ENCODE measurements at regions not wholly inside any gene's neighbourhood (a gene's known extent, or its start where the extent isn't known, plus 50 kb on each side); places are given as distances from the start of the nearest gene placed in this dataset.

DNA sequence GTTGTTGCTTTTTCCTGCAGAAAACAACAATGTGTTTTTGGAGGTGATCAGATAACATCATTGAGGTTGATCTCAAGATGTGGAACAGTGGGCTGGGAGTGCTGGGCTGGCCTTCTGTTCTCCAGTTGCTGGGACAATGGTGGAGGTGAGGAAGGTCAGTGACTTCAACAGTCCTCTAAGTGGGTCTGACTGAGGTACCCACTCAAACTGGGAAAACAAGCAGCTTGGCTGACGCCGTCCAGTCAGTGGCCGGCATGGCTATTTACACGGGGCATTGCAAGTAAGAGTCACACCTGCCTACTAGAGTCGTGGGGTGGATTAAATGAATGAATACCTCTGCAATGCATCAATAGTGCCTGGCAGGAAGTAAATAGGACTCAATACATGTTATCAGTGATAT, 386.7 kb upstream of the ZFHX3 start:
- Histone ChIP-seq H3K9ac (ENCODE audit: low read depth in 1 of 2, low read length in 2 of 2) (no peak overlapping the region), H3K27ac (ENCODE audit: low read depth in 2 of 2, low read length in 2 of 2) (no peak overlapping the region), H3K27me3 (ENCODE audit: control insufficient read depth in 2 of 2, insufficient read depth in 2 of 2, low read length in 2 of 2) (no peaks in the 10 kb centered on the region), H3K4me3 (ENCODE audit: low read length in 2 of 2) (no peak overlapping the region), H3K4me1 (ENCODE audit: control insufficient read depth in 2 of 2, insufficient read depth in 2 of 2, low read length in 2 of 2) (no peaks in the 10 kb centered on the region), H3K9me3 (ENCODE audit: control insufficient read depth in 2 of 2, low read length in 2 of 2) (no peaks in the 10 kb centered on the region), H3K36me3 (ENCODE audit: control insufficient read depth in 2 of 2, insufficient read depth in 2 of 2, low read length in 2 of 2) (no peaks in the 10 kb centered on the region)

DNA sequence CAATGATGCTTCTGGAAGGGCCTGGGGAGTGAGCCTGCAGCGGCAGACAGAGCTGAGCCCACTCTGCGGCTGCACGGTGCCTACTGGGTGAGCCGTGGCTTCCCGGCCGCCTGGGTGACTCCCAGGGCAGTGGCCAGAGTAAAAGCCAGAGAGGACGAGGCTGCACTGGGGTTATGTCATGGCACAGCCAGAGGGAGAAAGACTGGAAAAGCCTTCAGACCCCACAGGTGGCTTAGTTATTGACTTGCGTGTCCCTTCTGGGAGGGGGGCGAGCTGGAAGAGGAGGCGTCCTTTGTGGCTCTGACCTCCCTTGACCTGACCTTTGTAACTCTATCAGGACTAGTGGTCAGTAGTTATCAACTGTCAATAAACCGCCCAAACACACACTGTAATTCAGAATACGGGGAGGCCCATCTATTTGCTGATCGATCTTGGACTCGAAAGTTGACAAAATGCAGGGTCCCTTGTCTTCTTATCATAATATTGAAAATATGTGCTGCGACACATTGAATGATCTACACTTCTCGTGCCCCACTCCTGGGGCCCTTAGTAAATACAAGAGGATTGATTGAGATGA, 385.9 kb upstream of the ZFHX3 start:
- Histone ChIP-seq H3K9me3 (ENCODE audit: control insufficient read depth in 2 of 2, low read length in 2 of 2) (no peaks in the 10 kb centered on the region), H3K9ac (ENCODE audit: low read depth in 1 of 2, low read length in 2 of 2) (no peak overlapping the region), H3K27me3 (ENCODE audit: control insufficient read depth in 2 of 2, insufficient read depth in 2 of 2, low read length in 2 of 2) (no peaks in the 10 kb centered on the region), H3K27ac (ENCODE audit: low read depth in 2 of 2, low read length in 2 of 2) (no peak overlapping the region), H3K36me3 (ENCODE audit: control insufficient read depth in 2 of 2, insufficient read depth in 2 of 2, low read length in 2 of 2) (no peaks in the 10 kb centered on the region), H3K4me1 (ENCODE audit: control insufficient read depth in 2 of 2, insufficient read depth in 2 of 2, low read length in 2 of 2) (no peaks in the 10 kb centered on the region), H3K4me3 (ENCODE audit: low read length in 2 of 2) (no peak overlapping the region)

DNA sequence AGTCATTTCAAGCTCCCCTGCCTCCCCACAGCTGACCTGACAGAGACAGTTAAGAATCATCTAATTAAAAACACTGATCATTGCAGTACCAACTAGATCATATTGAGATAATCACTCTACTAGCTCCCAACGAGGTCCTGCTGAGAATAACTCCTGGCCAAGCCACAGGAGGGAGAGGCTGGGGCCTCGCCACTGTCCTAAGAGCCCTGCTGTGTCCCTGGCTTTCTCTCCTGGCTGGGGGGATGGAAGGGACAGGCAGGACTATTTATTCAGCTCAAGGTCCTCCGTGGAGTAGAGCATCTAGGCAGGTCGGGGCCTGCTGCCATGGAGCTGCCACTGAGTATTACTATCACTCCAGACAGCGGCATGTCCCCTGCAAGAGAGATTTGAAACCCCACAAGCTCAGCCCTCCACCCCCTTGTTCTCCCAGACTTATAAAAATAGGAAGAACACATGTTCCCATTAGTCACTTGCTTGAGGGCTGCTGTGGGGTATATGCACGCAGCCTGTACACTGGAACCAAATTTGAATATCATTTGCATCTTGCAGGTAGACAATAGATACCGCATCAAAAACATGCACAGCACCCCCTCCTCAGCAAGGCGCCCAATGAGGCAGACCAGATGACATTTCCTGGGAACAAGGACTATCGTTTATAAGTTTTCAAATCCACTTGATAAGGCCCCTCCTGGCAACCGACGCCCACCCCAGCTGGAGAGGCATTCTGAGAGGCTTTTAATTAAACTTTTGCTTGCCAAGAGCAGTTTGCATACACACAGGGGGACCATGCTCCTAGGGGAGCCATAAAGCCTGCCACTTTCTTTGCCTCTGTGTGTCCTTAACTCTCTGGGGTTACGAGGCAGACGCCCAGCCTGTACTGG, 385.2 kb upstream of the ZFHX3 start:
- Histone ChIP-seq H3K36me3 (ENCODE audit: control insufficient read depth in 2 of 2, insufficient read depth in 2 of 2, low read length in 2 of 2) (no peaks in the 10 kb centered on the region), H3K4me3 (ENCODE audit: low read length in 2 of 2) (no peak overlapping the region), H3K27ac (ENCODE audit: low read depth in 2 of 2, low read length in 2 of 2) (no peak overlapping the region), H3K9me3 (ENCODE audit: control insufficient read depth in 2 of 2, low read length in 2 of 2) (no peaks in the 10 kb centered on the region), H3K27me3 (ENCODE audit: control insufficient read depth in 2 of 2, insufficient read depth in 2 of 2, low read length in 2 of 2) (no peaks in the 10 kb centered on the region), H3K4me1 (ENCODE audit: control insufficient read depth in 2 of 2, insufficient read depth in 2 of 2, low read length in 2 of 2) (no peaks in the 10 kb centered on the region), H3K9ac (ENCODE audit: low read depth in 1 of 2, low read length in 2 of 2) (no peak overlapping the region)

DNA sequence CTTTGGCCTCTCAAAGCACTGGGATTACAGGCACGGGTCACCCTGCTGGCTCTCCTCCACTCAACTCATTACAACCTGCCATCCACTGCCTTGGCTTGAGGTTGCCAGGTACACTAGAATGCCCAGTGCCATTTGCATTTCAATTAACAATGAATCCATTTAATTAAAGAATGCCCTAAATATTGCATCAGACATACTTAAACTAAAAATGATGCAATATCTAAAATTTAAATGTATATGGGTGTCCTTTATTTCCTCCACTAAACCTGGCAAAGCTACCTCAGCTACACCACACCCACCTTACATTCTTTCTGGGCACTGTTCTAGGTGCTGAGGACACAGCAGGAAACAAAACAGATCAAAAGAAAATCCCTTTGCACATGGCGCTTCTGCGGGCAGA, 382.2 kb upstream of the ZFHX3 start:
- Histone ChIP-seq H3K9ac (ENCODE audit: low read depth in 1 of 2, low read length in 2 of 2) (no peak overlapping the region), H3K27me3 (ENCODE audit: control insufficient read depth in 2 of 2, insufficient read depth in 2 of 2, low read length in 2 of 2) (no peaks in the 10 kb centered on the region), H3K36me3 (ENCODE audit: control insufficient read depth in 2 of 2, insufficient read depth in 2 of 2, low read length in 2 of 2) (no peaks in the 10 kb centered on the region), H3K4me3 (ENCODE audit: low read length in 2 of 2) (no peak overlapping the region), H3K9me3 (ENCODE audit: control insufficient read depth in 2 of 2, low read length in 2 of 2) (no peaks in the 10 kb centered on the region), H3K27ac (ENCODE audit: low read depth in 2 of 2, low read length in 2 of 2) (no peak overlapping the region), H3K4me1 (ENCODE audit: control insufficient read depth in 2 of 2, insufficient read depth in 2 of 2, low read length in 2 of 2) (no peaks in the 10 kb centered on the region)

DNA sequence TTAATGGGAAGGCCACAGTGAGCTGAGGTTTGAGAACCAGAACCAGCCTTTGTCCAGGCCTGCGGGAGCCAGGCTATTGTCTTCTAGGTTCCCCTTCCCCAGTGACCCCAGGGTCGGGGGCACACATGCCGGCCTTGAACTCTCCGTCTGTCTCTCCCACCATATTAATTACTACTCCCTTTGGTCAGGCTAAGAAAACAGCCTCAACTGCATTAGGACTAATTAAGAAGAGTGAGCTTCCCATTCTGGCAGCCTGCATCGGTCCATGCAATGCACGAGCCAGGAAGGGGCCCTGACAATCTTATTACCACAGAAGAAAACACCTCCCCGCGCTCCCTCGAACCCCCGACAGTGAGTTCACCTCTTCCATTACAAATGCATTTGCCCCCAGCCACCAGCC, 380.2 kb upstream of the ZFHX3 start:
- Histone ChIP-seq H3K4me3 (ENCODE audit: low read length in 2 of 2) (no peak overlapping the region), H3K4me1 (ENCODE audit: control insufficient read depth in 2 of 2, insufficient read depth in 2 of 2, low read length in 2 of 2) (no peaks in the 10 kb centered on the region), H3K9me3 (ENCODE audit: control insufficient read depth in 2 of 2, low read length in 2 of 2) (no peaks in the 10 kb centered on the region), H3K27me3 (ENCODE audit: control insufficient read depth in 2 of 2, insufficient read depth in 2 of 2, low read length in 2 of 2) (no peaks in the 10 kb centered on the region), H3K9ac (ENCODE audit: low read depth in 1 of 2, low read length in 2 of 2) (no peak overlapping the region), H3K27ac (ENCODE audit: low read depth in 2 of 2, low read length in 2 of 2) (no peak overlapping the region), H3K36me3 (ENCODE audit: control insufficient read depth in 2 of 2, insufficient read depth in 2 of 2, low read length in 2 of 2) (no peaks in the 10 kb centered on the region)

DNA sequence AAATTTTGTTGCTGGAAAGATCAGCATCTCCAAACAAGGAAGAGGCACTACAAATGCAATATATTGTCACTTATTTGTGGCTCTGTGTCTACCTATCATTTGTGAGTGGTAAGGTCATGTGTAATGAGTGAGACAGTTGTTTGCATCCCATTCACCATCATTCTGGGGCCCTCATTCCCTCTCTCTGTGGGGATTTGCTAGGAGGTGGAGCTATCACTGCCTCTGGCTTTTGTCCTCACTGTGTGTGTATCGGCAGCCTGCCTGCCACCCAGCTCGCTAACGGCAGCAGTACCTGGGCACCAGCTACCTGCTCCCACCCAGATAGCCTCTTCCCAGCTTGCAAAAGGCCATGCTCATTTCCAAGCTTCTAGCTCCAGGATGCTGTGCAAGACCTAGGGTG, 379.2 kb upstream of the ZFHX3 start:
- Histone ChIP-seq H3K27ac (ENCODE audit: low read depth in 2 of 2, low read length in 2 of 2) (no peak overlapping the region), H3K36me3 (ENCODE audit: control insufficient read depth in 2 of 2, insufficient read depth in 2 of 2, low read length in 2 of 2) (no peaks in the 10 kb centered on the region), H3K4me1 (ENCODE audit: control insufficient read depth in 2 of 2, insufficient read depth in 2 of 2, low read length in 2 of 2) (no peaks in the 10 kb centered on the region), H3K27me3 (ENCODE audit: control insufficient read depth in 2 of 2, insufficient read depth in 2 of 2, low read length in 2 of 2) (no peaks in the 10 kb centered on the region), H3K9ac (ENCODE audit: low read depth in 1 of 2, low read length in 2 of 2) (no peak overlapping the region), H3K9me3 (ENCODE audit: control insufficient read depth in 2 of 2, low read length in 2 of 2) (no peaks in the 10 kb centered on the region), H3K4me3 (ENCODE audit: low read length in 2 of 2) (no peak overlapping the region)

DNA sequence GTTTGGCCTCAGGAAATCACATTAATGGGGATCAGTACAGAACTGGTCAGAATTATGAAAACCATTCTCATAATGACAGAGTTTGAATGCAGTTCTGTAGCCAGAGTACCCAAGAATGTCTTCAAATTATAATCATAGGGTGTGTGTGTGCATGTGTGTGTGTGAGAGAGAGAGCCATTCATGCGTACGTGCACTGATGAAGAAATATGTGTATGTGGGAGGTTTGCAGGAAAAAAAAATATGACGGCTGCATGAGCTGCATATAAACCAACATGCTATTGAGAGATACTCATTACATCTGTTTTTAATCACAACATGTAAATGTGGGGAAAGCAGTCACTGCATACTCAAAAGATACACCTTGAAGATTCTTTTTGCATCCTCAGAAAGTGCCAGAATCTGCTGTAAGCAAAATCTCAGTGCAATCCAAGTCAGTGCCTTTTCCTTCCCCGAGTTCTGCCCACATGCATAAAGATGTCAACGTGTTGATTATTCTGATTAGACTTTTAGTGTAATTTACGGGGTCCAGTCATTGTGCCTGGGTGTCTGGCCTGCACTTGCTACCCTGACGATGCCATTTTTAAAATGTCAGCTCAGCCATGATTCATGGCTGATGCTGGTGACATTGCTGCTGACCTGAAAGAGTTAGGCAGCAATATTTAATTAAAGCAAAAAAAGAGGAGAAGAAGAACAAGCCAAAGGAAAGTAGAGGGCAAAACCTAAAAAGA, 378.7 kb upstream of the ZFHX3 start:
- H3K27ac ChIP-seq (ENCODE audit: low read depth in 2 of 2, low read length in 2 of 2), result no peak overlapping the region
- H3K4me1 ChIP-seq (ENCODE audit: control insufficient read depth in 2 of 2, insufficient read depth in 2 of 2, low read length in 2 of 2), result no peaks in the 10 kb centered on the region
- no peak overlapping the region for H3K4me3 ChIP-seq (ENCODE audit: low read length in 2 of 2)
- H3K9me3 ChIP-seq (ENCODE audit: control insufficient read depth in 2 of 2, low read length in 2 of 2), result no peaks in the 10 kb centered on the region
- H3K9ac ChIP-seq (ENCODE audit: low read depth in 1 of 2, low read length in 2 of 2), result no peak overlapping the region
- H3K27me3 ChIP-seq (ENCODE audit: control insufficient read depth in 2 of 2, insufficient read depth in 2 of 2, low read length in 2 of 2), result no peaks in the 10 kb centered on the region
- H3K36me3 ChIP-seq (ENCODE audit: control insufficient read depth in 2 of 2, insufficient read depth in 2 of 2, low read length in 2 of 2), result no peaks in the 10 kb centered on the region

DNA sequence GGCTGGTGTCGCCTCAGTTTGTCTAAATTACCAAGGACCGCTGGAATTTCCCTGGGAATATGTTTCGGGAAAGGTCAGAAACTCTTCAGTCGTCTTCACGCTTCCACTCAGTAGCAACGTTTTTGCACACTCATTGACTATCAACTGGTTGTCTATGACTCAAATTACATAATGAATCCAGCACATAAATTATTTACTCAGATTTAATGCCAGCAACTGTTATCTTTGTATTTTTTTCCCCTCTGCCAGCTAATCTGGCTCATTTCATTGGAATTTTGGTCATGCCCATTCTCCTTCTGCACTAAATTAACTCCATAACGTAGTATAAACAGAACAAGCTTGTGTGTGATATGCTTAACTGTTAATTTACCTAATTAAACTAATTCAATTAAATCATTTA, 372.7 kb upstream of the ZFHX3 start:
- H3K36me3 ChIP-seq (ENCODE audit: control insufficient read depth in 2 of 2, insufficient read depth in 2 of 2, low read length in 2 of 2), result no peaks in the 10 kb centered on the region
- H3K9ac ChIP-seq (ENCODE audit: low read depth in 1 of 2, low read length in 2 of 2), result no peak overlapping the region
- no peaks in the 10 kb centered on the region for H3K9me3 ChIP-seq (ENCODE audit: control insufficient read depth in 2 of 2, low read length in 2 of 2)
- H3K4me3 ChIP-seq (ENCODE audit: low read length in 2 of 2), result no peak overlapping the region
- H3K27ac ChIP-seq (ENCODE audit: low read depth in 2 of 2, low read length in 2 of 2), result no peak overlapping the region
- H3K4me1 ChIP-seq (ENCODE audit: control insufficient read depth in 2 of 2, insufficient read depth in 2 of 2, low read length in 2 of 2), result no peaks in the 10 kb centered on the region
- H3K27me3 ChIP-seq (ENCODE audit: control insufficient read depth in 2 of 2, insufficient read depth in 2 of 2, low read length in 2 of 2), result no peaks in the 10 kb centered on the region

DNA sequence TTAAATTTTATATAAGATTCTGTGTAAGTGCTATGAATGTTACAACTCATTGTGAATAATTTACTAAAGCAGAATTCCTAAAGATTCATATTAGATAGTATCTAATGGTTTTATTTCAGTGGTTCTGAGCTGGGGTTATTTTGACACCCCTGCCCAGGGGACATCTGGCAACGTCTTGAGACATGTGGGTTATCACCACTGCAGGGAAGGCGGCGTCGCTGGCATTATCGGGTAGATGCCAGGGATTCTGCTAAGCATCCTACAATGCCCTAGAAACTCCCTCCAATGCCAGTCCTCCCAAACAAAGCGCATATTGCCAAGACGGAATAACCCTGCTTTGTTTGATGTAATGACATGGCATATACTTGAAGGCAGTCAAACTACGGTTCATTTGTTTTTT, 372.3 kb upstream of the ZFHX3 start:
- H3K4me3 ChIP-seq (ENCODE audit: low read length in 2 of 2), result no peak overlapping the region
- no peaks in the 10 kb centered on the region for H3K27me3 ChIP-seq (ENCODE audit: control insufficient read depth in 2 of 2, insufficient read depth in 2 of 2, low read length in 2 of 2)
- no peaks in the 10 kb centered on the region for H3K4me1 ChIP-seq (ENCODE audit: control insufficient read depth in 2 of 2, insufficient read depth in 2 of 2, low read length in 2 of 2)
- no peak overlapping the region for H3K9ac ChIP-seq (ENCODE audit: low read depth in 1 of 2, low read length in 2 of 2)
- H3K9me3 ChIP-seq (ENCODE audit: control insufficient read depth in 2 of 2, low read length in 2 of 2), result no peaks in the 10 kb centered on the region
- no peaks in the 10 kb centered on the region for H3K36me3 ChIP-seq (ENCODE audit: control insufficient read depth in 2 of 2, insufficient read depth in 2 of 2, low read length in 2 of 2)
- no peak overlapping the region for H3K27ac ChIP-seq (ENCODE audit: low read depth in 2 of 2, low read length in 2 of 2)

DNA sequence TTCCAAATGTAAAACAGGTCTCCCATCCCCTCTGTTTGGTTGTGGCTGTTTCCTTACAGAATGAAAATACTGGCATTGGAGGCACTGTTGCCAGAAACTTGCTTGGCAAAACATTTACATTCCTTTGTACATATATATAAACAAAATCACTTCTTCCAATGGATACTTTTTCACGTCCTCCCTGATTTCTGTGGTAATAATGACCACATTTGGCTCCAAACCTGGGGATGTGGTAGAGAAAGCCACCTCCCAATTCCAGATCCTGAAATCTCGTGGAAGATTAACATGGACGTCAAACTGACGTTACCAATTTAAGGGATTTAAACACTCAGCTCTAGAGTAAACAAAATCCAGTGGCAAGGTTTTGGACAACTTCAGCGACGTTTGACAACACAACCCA, 370.8 kb upstream of the ZFHX3 start:
- no peaks in the 10 kb centered on the region for H3K9me3 ChIP-seq (ENCODE audit: control insufficient read depth in 2 of 2, low read length in 2 of 2)
- H3K36me3 ChIP-seq (ENCODE audit: control insufficient read depth in 2 of 2, insufficient read depth in 2 of 2, low read length in 2 of 2), result no peaks in the 10 kb centered on the region
- H3K27ac ChIP-seq (ENCODE audit: low read depth in 2 of 2, low read length in 2 of 2), result no peak overlapping the region
- no peaks in the 10 kb centered on the region for H3K4me1 ChIP-seq (ENCODE audit: control insufficient read depth in 2 of 2, insufficient read depth in 2 of 2, low read length in 2 of 2)
- no peaks in the 10 kb centered on the region for H3K27me3 ChIP-seq (ENCODE audit: control insufficient read depth in 2 of 2, insufficient read depth in 2 of 2, low read length in 2 of 2)
- no peak overlapping the region for H3K4me3 ChIP-seq (ENCODE audit: low read length in 2 of 2)
- H3K9ac ChIP-seq (ENCODE audit: low read depth in 1 of 2, low read length in 2 of 2), result no peak overlapping the region
